Fibroblast of skin of left biceps (primary cell): ENCODE measurements at regions not wholly inside any gene's neighbourhood (a gene's known extent, or its start where the extent isn't known, plus 50 kb on each side); places are given as distances from the start of the nearest gene placed in this dataset.
"Not testable (repeated sequence)": the region's sequence is repeated elsewhere in the genome, so short reads cannot be mapped to it uniquely, and the experiment has no call there.

Source experiments
- DNase-seq, 2 experiments: peaks; one replicate each; pipeline ENCODE4 v3.0.0-alpha.2; 2013; ENCODE audit warnings: low read depth in 2 of 2

GRCh38 chr20:19895761-19896160 is 121.4 kb upstream of the NAA20 start:
- no peak for DNase-seq

- DNase-seq = no peak
Observed at GRCh38 chr20:19897891-19898290, 119.3 kb upstream of the NAA20 start.

DNA sequence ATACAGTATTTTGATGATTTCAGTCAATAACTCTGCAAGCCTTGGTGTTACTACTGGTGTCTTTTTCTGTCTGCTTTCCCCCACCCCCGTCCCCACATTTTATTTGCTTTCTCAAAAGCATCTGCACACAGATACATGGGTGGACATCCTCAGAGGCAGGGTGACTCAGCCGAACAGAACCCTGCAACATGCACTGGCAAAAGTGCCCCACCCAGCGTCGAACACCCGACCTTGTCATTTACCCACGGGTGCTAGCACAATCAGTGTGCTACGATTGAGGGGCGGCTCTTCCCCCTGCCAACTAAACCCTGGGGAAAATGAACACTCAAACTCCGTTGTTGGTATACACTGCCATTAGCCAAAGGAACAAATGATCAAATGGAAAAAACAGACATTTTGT is 115.9 kb upstream of the NAA20 start:
- no peak for DNase-seq

GRCh38 chr20:19903168-19903811 is 113.9 kb upstream of the NAA20 start:
- no peak for DNase-seq

DNA sequence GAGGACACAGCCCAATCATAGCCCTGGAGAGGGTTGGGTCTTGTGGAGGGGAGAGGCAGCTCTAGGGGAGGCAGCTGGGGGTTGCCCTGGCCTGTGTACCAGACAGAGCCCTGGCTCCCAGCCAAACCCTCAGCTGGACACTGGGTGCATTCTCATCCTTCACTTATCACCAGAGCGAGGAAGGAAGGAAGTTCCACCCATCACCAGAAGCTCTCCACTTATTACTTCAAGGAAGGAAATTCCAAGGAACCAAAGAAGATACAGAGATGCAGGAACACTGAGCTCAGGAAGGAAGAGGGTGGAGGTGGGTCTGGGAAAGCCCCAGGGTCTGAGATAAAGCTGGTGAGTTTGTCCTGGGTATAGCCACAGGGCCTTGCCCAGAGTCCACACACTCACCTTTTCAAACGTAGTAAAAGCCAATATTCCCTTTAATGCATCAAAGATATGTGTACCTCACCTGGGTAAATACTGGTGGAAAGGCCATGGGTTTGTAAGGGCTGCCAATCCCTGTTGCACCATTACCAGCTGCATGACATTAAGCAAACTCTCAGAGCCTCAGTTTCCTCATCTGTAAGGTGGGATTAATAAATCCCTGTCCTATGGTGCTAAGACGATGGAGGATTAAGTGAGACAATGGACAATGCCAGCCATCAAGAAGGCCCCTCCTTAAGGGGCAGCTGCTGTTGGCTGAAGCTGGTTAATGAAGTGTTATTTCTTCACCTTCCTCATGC is 109.7 kb upstream of the NAA20 start:
- no peak for DNase-seq

GRCh38 chr20:19908576-19908975 is 108.6 kb upstream of the NAA20 start:
- no peak for DNase-seq

- no peak for DNase-seq
Observed at GRCh38 chr20:19909725-19910124, 107.4 kb upstream of the NAA20 start.

DNA sequence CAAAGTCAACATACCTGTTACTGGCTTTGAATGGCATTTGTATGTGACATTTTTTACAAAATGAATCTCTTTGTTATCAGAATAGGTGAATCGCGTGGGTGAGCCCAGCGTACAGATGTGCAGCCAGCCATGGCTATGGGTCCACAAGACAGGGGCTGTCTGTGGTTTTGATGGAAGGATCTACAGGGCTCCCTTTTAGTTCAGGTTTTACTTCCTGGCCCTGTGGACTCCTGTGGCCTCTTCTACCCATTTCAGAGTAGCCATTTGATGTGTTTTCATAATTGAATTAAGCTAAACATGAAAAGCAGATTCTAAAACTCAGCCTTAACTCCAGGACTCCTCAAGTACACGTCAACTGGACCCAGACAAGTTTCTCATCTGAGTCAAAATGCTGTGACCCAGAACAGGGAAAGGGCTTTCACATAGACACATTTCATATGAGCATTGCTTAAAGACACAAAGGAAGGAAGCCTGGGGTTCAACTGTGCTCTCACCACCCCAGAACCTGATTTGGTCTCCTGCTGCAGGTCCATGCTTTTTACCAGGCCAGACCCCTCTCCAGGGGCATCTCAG is 105.3 kb upstream of the NAA20 start:
- DNase-seq = no peak

DNA sequence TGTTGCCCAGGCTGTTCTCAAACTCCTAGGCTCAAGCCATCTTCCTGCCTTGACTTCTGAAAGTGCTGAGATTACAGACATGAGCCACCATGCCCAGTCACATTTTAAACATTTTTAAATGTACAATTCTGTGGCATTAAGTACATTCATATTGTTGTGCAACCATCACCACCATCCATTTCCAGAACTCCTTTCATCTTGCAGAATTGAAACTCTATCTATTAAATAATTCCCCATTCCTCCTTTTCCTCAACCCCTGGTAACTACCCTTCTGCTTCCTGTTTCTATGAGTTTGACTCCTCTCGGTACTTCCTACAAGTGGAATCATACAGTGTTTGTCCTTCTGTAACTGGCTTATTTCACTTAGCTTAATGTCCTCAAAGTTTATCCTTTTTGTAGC is 103.8 kb upstream of the NAA20 start:
- no peak for DNase-seq

- DNase-seq = no peak
Observed at GRCh38 chr20:19913927-19914614, 103.1 kb upstream of the NAA20 start.

DNA sequence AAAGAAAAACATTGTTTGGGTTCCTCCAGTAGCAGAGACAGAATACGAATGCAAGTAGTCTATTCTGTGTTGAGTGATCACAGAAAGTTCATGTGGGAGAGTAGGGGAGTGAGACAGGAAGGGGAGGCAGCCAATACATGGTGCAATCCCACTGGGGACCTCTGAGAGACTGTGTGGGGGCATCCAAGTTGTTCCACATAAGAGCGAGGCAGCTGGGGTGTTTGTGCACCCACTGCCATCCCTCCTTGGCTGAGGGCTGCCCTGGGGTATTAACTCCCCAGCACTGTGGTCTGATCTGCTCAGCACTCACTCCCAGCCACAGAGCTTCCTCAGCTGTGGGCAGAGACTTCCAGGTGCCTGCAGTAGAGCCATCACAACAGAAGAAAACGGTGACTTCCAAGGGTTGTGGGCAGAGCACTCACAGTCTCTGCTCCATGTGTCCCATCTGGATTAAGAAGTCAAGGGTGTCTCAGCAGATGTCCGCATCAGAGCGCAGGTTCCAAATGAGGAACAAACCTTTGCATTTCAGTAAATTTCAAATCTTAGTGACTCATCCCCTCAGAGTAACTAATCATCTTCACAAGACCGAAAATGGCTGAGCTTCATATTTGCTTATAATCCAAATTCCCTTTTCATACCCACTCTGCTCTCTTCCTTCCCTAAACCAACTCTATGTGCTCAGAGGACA is 101.9 kb upstream of the NAA20 start:
- no peak for DNase-seq

GRCh38 chr20:19916531-19917485 is 100.4 kb upstream of the NAA20 start:
- no peak for DNase-seq

DNA sequence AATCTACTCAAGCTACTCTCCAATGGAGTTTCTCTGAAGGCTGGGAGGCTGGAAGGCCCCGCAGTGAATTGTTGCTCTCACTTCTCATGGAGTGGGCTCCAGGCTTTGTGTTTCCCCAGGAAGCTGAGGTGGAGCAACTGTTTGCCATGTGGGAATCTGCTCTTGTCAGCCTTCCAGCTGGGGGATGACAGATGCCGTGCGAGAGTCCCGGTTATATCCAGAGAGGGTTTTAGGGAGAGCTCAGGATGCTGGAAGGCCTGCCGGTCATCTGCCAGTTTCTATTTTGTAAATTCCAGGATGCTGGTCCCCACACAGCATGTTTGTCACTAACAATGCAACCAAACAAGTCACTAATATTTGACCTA is 98.2 kb upstream of the NAA20 start:
- DNase-seq = no peak

- no peak for DNase-seq
Observed at GRCh38 chr20:19920381-19921138, 96.6 kb upstream of the NAA20 start.

- DNase-seq = no peak
Observed at GRCh38 chr20:19921284-19921793, 95.8 kb upstream of the NAA20 start.

- not testable (repeated sequence) for DNase-seq
Observed at GRCh38 chr20:19921829-19922228, 95.3 kb upstream of the NAA20 start.

- no peak for DNase-seq
Observed at GRCh38 chr20:19922716-19923115, 94.4 kb upstream of the NAA20 start.

- no peak for DNase-seq
Observed at GRCh38 chr20:19923762-19924161, 93.4 kb upstream of the NAA20 start.

DNA sequence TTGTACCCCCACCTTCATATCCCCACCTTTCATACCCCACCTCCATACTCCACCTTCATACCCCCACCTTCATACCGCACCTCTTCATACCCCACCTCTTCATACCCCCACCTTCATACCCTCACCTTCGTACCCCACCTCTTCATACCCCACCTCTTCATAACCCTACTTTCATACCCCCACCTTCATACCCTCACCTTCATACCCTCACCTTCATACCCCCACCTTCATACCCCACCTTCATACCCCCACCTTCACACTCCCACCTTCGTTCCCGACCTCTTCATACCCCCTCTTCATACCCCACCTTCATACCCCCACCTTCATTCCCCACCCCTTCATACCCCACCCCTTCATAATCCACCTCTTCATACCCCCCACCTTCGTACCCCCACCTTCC is 92.9 kb upstream of the NAA20 start:
- DNase-seq = no peak

GRCh38 chr20:19926591-19926990 is 90.6 kb upstream of the NAA20 start:
- no peak for DNase-seq
